ENCODE measurements at regions not wholly inside any gene's neighbourhood (a gene's known extent, or its start where the extent isn't known, plus 50 kb on each side); places are given as distances from the start of the nearest gene placed in this dataset.
"Not testable (repeated sequence)": the region's sequence is repeated elsewhere in the genome, so short reads cannot be mapped to it uniquely, and the experiment has no call there.

DNA sequence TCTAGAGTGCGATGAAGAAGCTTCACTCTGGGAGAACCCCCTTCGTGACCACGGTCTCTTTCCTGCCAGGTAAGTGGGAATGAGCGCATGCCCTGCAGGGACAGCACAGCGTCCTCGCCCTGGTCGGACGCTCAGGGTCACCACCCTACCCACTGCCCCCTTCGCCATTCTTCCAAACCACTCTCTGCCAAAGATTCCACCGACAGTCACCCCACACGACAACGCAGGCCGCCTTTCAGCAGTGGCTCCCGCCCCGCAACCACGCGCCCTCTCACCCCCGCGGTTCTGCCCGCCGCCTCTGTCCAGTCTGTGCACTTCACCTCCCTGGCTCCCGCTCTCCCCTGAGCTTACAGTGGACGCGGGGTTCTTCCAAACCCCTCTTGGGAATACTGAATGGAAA is 82.3 kb upstream of the FCGR1A start:
- not testable (repeated sequence) for DNase-seq (ENCODE audit: low spot score)

GRCh38 chr1:149700677-149701567 is 81.6 kb upstream of the FCGR1A start:
- DNase-seq (ENCODE audit: low spot score) = not testable (repeated sequence)

GRCh38 chr1:149708192-149708853 is 74.2 kb upstream of the FCGR1A start:
- peak; percentile 76 for DNase-seq (ENCODE audit: low spot score)

- not testable (repeated sequence) for DNase-seq (ENCODE audit: low spot score)
These were observed 70.8 kb upstream of the FCGR1A start for GRCh38 chr1:149711651-149712050.

DNA sequence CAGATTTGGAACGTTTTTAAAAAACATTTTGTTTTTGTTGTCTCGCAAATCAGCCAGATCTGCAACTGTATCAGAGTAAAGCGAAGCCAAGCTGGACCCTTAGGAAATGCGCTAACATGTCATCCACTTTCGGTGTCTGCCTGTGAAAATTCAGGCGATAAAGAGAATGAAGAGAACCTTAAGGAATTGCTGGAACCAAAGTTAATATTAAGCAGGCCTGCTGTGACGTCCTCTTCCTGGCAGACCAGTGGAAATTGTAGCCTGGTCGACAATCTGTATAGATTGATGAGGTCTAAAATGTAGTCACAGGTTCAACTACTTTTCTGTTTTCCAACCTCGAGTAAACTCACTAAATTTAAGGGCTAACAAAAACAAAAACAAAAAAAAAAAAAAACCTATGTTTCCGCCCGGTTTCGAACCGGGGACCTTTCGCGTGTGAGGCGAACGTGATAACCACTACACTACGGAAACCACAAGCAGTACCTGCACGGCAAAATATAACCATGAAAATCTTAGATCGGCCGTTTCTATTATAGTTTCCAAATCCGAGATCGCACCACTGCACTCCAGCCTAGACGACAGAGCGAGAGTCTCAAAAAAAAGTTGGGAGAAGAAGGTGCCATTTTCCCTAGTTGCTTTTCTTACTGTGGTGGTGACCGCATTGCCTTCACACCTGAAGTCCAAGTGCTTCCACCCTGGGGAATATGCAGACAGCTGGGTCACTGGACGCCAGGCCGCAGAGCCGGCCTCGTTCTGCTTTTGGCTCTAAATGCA is 70.2 kb upstream of the FCGR1A start:
- DNase-seq (ENCODE audit: low spot score) = peak; percentile 20

- not testable (repeated sequence) for DNase-seq (ENCODE audit: low spot score)
These were observed 69.0 kb upstream of the FCGR1A start for GRCh38 chr1:149713513-149713912.

DNA sequence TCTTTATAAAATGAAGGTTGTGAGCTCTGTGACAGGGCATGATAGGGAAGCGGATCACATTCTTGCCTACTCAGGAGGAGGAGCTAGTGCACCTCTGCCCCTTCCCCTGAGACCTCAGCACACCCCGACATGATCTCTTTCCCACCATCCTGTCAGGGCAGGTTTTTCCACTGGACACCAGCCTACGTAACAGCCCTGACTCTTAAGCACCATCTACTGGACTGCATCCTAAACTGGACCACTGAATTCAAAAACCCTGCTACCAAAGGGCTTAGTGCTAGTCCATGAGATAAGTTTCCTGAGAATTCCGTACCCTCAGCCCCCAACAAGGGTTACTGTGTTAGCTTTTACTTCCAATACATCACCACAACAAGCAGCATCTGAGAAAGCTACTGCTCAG is 68.5 kb upstream of the FCGR1A start:
- not testable (repeated sequence) for DNase-seq (ENCODE audit: low spot score)

GRCh38 chr1:149724618-149725302 is 57.7 kb upstream of the FCGR1A start:
- not testable (repeated sequence) for DNase-seq (ENCODE audit: low spot score)

DNA sequence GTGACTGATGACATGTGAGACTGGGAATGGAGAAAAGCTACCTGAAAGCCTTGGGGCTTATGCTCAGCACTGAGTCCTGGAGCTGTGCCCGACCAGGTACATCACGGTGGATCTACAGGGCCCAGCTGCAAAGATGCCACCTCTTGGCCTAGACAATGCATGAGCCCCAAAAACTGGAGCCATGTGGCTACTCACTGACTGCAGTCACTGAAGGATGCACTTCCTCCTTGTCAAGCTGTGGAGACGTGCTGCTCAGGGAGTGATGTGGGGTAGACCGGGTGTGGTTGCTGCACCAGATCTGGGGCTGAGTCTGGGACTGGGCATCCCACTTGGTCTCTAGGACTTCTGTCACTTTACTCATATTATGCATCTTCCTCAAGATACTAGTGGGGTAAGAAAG is 55.8 kb upstream of the FCGR1A start:
- DNase-seq (ENCODE audit: low spot score) = not testable (repeated sequence)

GRCh38 chr1:149728598-149728997 is 53.9 kb upstream of the FCGR1A start:
- not testable (repeated sequence) for DNase-seq (ENCODE audit: low spot score)

All from CD4-positive, alpha-beta T cell treated with Interleukin-2 at 100 ng/mL for 4 hours (primary cell).